GM23338 (cell line): ENCODE measurements at regions not wholly inside any gene's neighbourhood (a gene's known extent, or its start where the extent isn't known, plus 50 kb on each side); places are given as distances from the start of the nearest gene placed in this dataset.

Source experiments
- CREB1 ChIP-seq: fragments of 250-450 bp; sonication (Bioruptor Pico); IDR thresholded peaks from 2 replicates; pipeline ENCODE4 v1.5.0; 2020; ENCODE audit warnings: low read depth, mild to moderate bottlenecking, moderate library complexity
- CTCF ChIP-seq, 2 experiments: fragments of 200-600 bp in 1 of 2; sonication (generic) in 1 of 2; conservative IDR thresholded peaks; 2 replicates each; pipeline versions ENCODE4 v1.5.1 to v1.6.1; 2016 to 2017; ENCODE audit warnings: antibody characterized with exemption in 2 of 2, low read depth in 2 of 2, mild to moderate bottlenecking in 2 of 2, moderate library complexity in 1 of 2
- ETS1 ChIP-seq: IDR thresholded peaks from 2 replicates; pipeline ENCODE4 v1.6.1; 2016; ENCODE audit warnings: antibody characterized with exemption
- EZH2 ChIP-seq: fragments of 200-600 bp; sonication (generic); IDR thresholded peaks from one replicate; pipeline ENCODE4 v1.8.0; 2017; ENCODE audit warnings: antibody characterized with exemption, mild to moderate bottlenecking, low read depth; ENCODE audit not compliant: unreplicated experiment
- EZH2phosphoT487 ChIP-seq: fragments of 200-600 bp; sonication (generic); IDR thresholded peaks from one replicate; pipeline ENCODE4 v1.8.1; 2018; ENCODE audit warnings: antibody characterized with exemption; ENCODE audit not compliant: unreplicated experiment
- JUNB ChIP-seq: IDR thresholded peaks from one replicate; pipeline ENCODE4 v1.6.1; 2016; ENCODE audit warnings: antibody characterized with exemption; ENCODE audit not compliant: unreplicated experiment
- POLR2AphosphoS5 ChIP-seq: IDR thresholded peaks from 2 replicates; pipeline ENCODE4 v1.6.1; 2016; ENCODE audit warnings: antibody characterized with exemption, low read depth
- REST ChIP-seq: IDR thresholded peaks from one replicate; pipeline ENCODE4 v1.6.1; 2018; ENCODE audit warnings: antibody characterized with exemption; ENCODE audit not compliant: unreplicated experiment
- STAT1 ChIP-seq: IDR thresholded peaks from one replicate; pipeline ENCODE4 v1.6.1; 2016; ENCODE audit warnings: antibody characterized with exemption; ENCODE audit not compliant: unreplicated experiment
- ZNF114 ChIP-seq: fragments of 250-450 bp; sonication (Bioruptor Pico); IDR thresholded peaks from 2 replicates; pipeline ENCODE4 v1.5.0; 2020; ENCODE audit warnings: mild to moderate bottlenecking, moderate library complexity

GRCh38 chr4:33724685-33725084 lies 2519.6 kb downstream of the ARAP2 start:
- TF ChIP-seq CTCF (conservative IDR thresholded peaks at IDR 0.05; ENCODE audit: low read depth in 2 of 2), result no peak
- TF ChIP-seq EZH2, result no peak
- no peak for TF ChIP-seq ZNF114
- no peak for TF ChIP-seq POLR2AphosphoS5
- no peak for TF ChIP-seq REST
- TF ChIP-seq EZH2phosphoT487, result no peak
- no peak for TF ChIP-seq CREB1 (CRISPR knock-in tag)
- no peak for TF ChIP-seq JUNB
- TF ChIP-seq ETS1, result no peak
- TF ChIP-seq STAT1, result no peak
